NCI-H1436 (cell line): ENCODE measurements at regions not wholly inside any gene's neighbourhood (a gene's known extent, or its start where the extent isn't known, plus 50 kb on each side); places are given as distances from the start of the nearest gene placed in this dataset.
"Not testable (repeated sequence)": the region's sequence is repeated elsewhere in the genome, so short reads cannot be mapped to it uniquely, and the experiment has no call there.

Source experiments
- DNase-seq: peaks from one replicate; lab custom pipeline; 2025; lab: John Stamatoyannopoulos, UW

DNA sequence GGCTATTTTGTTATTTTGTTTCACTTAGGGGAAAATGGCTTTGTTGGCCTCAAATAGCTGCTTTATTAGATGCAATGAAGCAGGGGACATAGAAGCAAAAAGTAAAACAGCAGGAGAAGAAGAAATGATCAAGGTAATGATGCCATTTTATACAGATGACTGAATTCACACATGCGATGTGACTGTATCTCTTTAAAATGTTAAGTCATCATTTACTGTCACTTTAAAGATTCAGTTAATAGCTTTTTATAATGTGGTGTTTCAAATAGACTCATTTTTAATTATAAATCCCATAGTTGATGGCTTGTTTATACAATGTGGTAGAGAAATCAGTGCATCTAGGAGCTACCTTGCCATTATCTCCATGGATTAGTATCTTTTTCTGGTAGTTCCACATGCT is 863.9 kb upstream of the DEFB115 start:
- DNase-seq, result not testable (repeated sequence)

DNA sequence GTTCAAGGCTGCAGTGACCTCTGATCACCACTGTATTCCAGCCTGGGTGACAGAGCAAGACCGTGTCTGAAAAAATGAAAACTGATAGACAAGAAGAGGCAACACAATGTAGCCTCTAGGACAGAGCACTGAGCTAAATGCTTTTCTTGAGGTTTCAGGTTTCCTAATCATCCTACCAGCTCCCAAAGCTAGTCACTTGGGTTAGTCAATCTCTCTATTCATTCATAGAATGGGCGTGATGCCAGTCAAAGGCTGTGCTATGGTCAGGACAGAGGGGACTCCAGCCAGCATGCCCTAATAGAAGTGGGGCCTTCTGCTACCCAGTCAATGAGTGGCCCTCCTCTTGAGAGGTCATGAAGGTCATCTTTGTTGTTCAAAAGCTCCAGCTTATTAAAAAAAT is 860.4 kb upstream of the DEFB115 start:
- DNase-seq, result not testable (repeated sequence)

DNA sequence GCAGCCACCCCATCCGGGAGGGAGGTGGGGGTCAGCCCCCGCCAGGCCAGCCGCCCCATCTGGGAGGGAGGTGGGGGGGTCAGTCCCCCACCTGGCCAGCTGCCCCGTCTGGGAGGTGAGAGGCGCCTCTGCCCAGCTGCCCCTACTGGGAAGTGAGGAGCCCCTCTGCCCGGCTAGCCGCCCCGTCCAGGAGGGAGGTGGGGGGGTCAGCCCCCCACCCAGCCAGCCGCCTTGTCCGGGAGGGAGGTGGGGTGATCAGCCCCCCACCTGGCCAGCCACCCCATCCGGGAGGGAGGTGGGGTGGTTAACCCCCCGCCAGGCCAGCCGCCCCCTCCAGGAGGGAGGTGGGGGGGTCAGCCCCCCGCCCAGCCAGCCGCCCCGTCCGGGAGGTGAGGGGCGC is 852.4 kb upstream of the DEFB115 start:
- not testable (repeated sequence) for DNase-seq

DNA sequence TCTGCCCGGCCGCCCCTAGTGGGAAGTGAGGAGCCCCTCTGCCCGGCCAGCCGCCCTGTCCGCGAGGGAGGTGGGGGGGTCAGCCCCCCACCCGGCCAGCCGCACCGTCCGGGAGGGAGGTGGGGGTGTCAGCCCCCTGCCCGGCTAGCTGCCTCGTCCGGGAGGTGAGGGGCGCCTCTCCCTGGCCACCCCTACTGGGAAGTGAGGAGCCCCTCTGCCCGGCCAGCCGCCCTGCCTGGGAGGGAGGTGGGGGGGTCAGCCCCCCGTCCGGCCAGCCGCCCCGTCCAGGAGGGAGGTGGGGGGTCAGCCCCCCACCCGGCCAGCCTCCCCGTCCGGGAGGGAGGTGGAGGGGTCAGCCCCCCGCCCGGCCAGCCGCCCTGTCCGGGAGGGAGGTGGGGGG is 851.9 kb upstream of the DEFB115 start:
- DNase-seq, result not testable (repeated sequence)

DNA sequence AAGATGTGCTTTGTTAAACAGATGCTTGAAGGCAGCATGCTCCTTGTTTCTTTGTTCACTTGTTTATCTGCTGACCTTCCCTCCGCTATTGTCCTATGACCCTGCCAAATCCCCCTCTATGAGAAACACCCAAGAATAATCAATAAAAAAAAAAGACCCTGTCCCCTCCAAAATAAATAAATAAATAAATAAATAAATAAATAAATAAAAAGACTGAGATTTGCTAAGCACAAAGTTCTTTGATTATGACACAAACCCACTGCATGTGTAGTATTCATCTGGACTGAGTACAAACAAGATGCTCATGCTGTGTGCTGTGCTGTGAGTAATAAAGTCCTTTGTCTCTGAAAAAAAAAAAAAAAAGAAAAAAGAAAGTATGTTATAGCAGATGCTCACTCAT is 851.1 kb upstream of the DEFB115 start:
- not testable (repeated sequence) for DNase-seq

DNA sequence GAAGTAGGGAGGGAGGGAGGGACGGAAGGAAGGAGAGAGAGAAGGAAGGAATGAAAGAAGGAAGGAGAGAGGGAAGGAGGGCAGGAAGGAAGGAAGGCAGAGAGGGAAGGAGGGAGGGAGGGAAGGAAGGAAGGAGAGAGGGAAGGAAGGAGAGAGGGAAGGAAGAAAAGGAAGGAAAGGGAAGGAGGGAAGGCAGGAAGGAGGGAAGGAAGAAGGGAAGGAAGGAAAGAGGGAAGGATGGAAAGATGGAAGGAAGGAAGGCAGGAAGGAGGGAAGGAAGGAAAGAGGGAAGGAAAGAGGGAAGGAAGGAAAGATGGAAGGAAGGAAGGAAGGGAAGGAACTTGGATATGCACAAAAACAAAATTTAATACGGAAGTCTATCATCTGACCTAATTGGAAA is 844.5 kb upstream of the DEFB115 start:
- DNase-seq, result no peak

DNA sequence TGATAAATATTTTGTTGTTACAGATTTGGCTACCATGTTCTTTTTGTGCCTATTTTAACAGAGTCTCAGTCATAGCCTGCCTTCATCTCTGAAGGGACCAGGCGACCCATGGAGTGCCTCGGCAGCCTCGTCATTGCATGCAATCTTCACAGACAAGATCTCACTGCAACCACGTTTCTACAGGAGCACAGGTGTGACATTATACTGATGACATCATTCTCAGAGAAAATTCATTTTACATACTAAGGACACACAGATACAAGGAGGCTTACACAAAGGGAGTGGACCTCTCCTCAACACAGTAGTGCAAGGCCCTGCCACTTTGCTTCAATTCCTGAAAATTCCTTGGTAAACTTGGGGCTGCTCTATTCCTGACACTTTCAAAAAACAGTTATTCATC is 840.1 kb upstream of the DEFB115 start:
- DNase-seq, result not testable (repeated sequence)

DNA sequence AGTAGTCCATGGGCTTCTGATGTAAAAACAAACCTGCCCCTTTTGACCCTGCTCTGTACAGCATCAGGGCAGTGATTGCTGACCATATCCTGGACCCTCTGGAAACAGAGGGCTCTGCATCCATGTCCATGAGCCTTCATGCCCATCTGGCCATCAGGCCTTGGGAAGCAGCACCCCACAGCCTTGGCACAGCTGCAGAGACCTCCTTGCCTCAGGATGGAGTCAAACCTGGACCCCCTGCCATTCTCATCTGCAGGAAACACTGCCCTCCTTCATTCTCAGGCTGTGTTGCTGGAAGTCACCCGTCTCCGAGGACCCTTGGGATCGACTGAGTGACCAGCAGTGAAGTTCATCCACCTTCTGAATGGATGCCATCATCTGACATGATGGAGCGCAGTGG is 839.1 kb upstream of the DEFB115 start:
- DNase-seq, result not testable (repeated sequence)

DNA sequence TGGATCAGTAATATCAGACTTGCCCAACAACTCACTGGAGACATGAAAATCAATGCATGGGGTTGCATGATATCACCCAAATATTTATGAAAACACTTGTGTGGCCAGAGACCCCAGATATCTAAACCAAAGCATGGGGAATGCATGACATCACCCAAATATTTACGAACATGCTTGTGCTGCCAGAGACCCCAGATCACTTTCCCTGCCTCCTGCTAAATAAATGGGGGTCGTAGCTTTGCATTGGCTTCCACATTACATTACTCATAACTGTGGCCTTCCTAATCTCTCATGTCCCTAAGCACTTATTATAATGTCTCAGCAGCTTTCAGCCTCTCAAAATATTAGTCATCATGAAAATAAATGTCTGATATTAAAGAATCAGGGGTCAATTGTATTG is 838.0 kb upstream of the DEFB115 start:
- no peak for DNase-seq

DNA sequence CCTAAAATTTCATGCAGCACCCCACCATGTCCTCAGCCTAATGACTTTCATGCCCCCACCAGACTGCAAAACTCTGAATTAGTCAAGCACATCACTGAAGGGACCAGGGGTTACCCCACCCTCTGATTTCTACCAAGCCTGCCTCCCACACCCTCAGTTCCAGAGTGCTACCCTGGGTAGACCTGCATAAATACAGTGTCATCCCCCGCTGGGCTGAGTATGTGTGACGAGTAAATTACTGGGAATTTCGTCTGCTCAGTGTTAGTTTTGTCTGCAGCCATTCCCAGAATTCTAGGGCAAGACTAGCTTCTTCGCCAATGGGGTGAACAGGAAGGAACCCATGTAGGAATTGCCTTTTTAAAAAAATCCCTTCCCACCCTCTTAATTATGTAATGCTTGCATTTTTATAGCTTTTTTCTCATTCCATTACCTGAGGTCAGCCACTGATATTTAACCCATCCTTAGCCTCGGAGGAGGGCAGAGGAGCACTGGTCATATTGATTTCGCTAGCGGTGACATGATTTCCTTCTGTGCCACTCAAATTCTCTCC is 837.5 kb upstream of the DEFB115 start:
- not testable (repeated sequence) for DNase-seq
